T-cell (primary cell): ENCODE measurements at regions not wholly inside any gene's neighbourhood (a gene's known extent, or its start where the extent isn't known, plus 50 kb on each side); places are given as distances from the start of the nearest gene placed in this dataset.
"Not testable (repeated sequence)": the region's sequence is repeated elsewhere in the genome, so short reads cannot be mapped to it uniquely, and the experiment has no call there.

Experiments
- ATAC-seq, 4 experiments: fragments of 200-7000 bp in 3 of 4; fragments of 150-1000 bp in 1 of 4; cut with Tn5 transposase; replicated peaks in 1 of 4; 1 replicate in 3 of 4; 2 replicates in 1 of 4; pipeline ENCODE4 v1.10.0; 2021; ENCODE audit warnings: moderate library complexity in 3 of 4, mild to moderate bottlenecking in 2 of 4, moderate number of reproducible peaks in 1 of 4
- CTCF ChIA-PET, 2 donors: fragments of 300-600 bp; sonication (Branson Sonifier 250); formaldehyde crosslinking; loops; one replicate each; lab custom pipeline; 2022; ENCODE audit warnings: antibody characterized with exemption in 2 of 2; lab: Charles Lee
- POLR2A ChIA-PET, 2 donors: fragments of 300-600 bp; sonication (Branson Sonifier 250); formaldehyde crosslinking; loops; one replicate each; lab custom pipeline; 2022; ENCODE audit warnings: antibody characterized with exemption in 2 of 2; lab: Charles Lee
- DNase-seq, 35 experiments: peaks; one replicate each; pipeline versions ENCODE4 v3.0.0 to v3.0.0-alpha.2; 2013 to 2023
- H3K27ac ChIP-seq: one replicate; pipeline ENCODE4 v1.5.1; 2013; ENCODE audit warnings: low read length
- H3K27me3 ChIP-seq, 2 experiments: replicated peaks in 1 of 2; 1 replicate in 1 of 2; 2 replicates in 1 of 2; pipeline versions ENCODE4 v1.6.1 to v1.7.0; 2013; ENCODE audit warnings: low read length in 1 of 2, mixed read lengths in 1 of 2; ENCODE audit not compliant: control insufficient read depth in 2 of 2, insufficient read depth in 2 of 2; ENCODE audit errors: extremely low read depth in 1 of 2
- H3K36me3 ChIP-seq, 2 donors: 1 replicate in 1 of 2; 2 replicates in 1 of 2; pipeline versions ENCODE4 v1.6.1 to v1.7.0; 2013; ENCODE audit warnings: low read length in 1 of 2; ENCODE audit not compliant: control insufficient read depth in 2 of 2, insufficient read depth in 1 of 2; ENCODE audit errors: extremely low read depth in 1 of 2
- H3K4me1 ChIP-seq, 2 experiments: 1 replicate in 1 of 2; 2 replicates in 1 of 2; pipeline versions ENCODE4 v1.6.1 to v1.7.0; 2013; ENCODE audit warnings: low read length in 2 of 2, mixed read lengths in 1 of 2; ENCODE audit not compliant: insufficient read depth in 2 of 2, control insufficient read depth in 1 of 2; ENCODE audit errors: extremely low read depth in 1 of 2
- H3K4me3 ChIP-seq, 2 donors: 1 replicate in 1 of 2; 2 replicates in 1 of 2; pipeline versions ENCODE4 v1.5.1 to v1.7.0; 2013; ENCODE audit warnings: mild to moderate bottlenecking in 2 of 2, low read length in 1 of 2, moderate library complexity in 1 of 2; ENCODE audit not compliant: control insufficient read depth in 1 of 2; ENCODE audit errors: extremely low read depth in 1 of 2
- H3K9me3 ChIP-seq: 2 replicates; pipeline ENCODE4 v1.7.0; 2013
- H3K27ac Mint-ChIP-seq, 2 donors: one replicate each; pipeline ENCODE4 v1.8.0; 2020 to 2021; ENCODE audit warnings: mild to moderate bottlenecking in 2 of 2, mixed read lengths in 2 of 2
- H3K27me3 Mint-ChIP-seq, 2 donors: one replicate each; pipeline ENCODE4 v1.8.0; 2021 to 2022; ENCODE audit warnings: mixed read lengths in 2 of 2
- H3K36me3 Mint-ChIP-seq: one replicate; pipeline ENCODE4 v1.8.0; 2021; ENCODE audit warnings: mixed read lengths
- H3K4me1 Mint-ChIP-seq, 3 donors: one replicate each; pipeline ENCODE4 v1.8.0; 2020 to 2022; ENCODE audit warnings: mixed read lengths in 3 of 3, mild to moderate bottlenecking in 1 of 3
- H3K4me3 Mint-ChIP-seq, 3 donors: one replicate each; pipeline ENCODE4 v1.8.0; 2020 to 2022; ENCODE audit warnings: mild to moderate bottlenecking in 3 of 3, mixed read lengths in 3 of 3, moderate library complexity in 3 of 3
- H3K9me3 Mint-ChIP-seq, 3 donors: one replicate each; pipeline ENCODE4 v1.8.0; 2020 to 2022; ENCODE audit warnings: mixed read lengths in 3 of 3
- WGBS: methylation state at CpG from one replicate; pipeline ENCODE4 v1.1.5; 2013; ENCODE audit warnings: missing lambda C conversion rate; ENCODE audit not compliant: insufficient coverage; 5-methylcytosine and 5-hydroxymethylcytosine counted together

DNA sequence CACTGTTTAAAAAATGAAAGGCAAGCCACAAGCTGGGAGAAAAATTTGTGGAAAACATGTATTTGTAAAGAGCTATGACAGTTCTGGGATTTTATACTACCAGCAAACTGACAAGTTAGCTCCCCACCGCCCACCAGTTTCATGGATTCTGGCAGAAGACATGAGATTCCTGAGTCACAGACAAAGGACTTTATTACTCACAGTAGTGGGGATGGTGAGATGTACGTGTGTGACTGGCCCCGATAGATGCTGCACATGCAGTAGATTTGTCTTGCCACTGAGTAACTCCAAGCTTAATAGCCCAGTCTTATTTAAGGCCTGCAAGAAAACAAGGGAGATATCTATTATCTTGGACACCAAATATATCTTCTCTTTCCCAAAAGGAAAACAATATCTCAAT lies 281.7 kb downstream of the AHR start:
- Histone ChIP-seq H3K4me1 (no peaks in the 10 kb centered on the region), H3K4me3 (no peak overlapping the region), H3K36me3 (no peaks in the 10 kb centered on the region), H3K9me3 (no peaks in the 10 kb centered on the region), H3K27me3 (peaks cover 0 to 4% of the 10 kb centered on the region in 2 experiments), H3K27ac (no peak overlapping the region)
- POLR2A ChIA-PET = interaction anchor here in 1 of 2 donors (0.6 kb wide), 1 partner anchor 284 kb away, joined by 3 read pairs; no protein-coding TSS in a partner anchor
- Mint-ChIP-seq H3K4me3 (no peak overlapping the region), H3K27ac (no peak overlapping the region), H3K27me3 (peaks cover 2 to 6% of the 10 kb centered on the region in 2 donors), H3K4me1 (no peaks in the 10 kb centered on the region), H3K9me3 (peaks cover 15 to 24% (median 23%) of the 10 kb centered on the region in 3 donors), H3K36me3 (no peaks in the 10 kb centered on the region)
- ATAC-seq = no peak
- no CpG with 5 or more reads among the region's 3 CpGs for WGBS
- no peak for DNase-seq
- CTCF ChIA-PET = no interaction called here

DNA sequence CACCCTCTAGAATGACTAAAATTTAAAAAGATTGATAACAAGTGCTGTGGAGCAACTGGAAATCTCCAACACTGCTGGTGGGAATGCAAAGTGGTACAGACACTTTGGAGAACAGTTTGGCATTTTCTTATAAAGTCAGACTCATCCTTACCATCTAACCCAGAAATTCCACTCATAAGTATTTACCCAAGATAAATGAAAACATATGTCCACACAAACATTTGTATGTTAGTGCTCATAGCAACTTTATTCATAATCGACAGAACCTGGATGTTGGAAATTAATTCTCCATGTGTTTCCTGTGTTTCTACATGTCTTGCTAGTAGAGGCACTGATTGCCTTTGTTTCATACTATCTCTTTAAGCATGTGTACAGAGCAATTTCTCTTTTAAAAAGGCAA lies 282.4 kb downstream of the AHR start:
- H3K36me3 ChIP-seq = no peaks in the 10 kb centered on the region
- Mint-ChIP-seq H3K27me3 (peaks cover 2 to 10% of the 10 kb centered on the region in 2 donors), H3K4me1 (no peaks in the 10 kb centered on the region), H3K9me3 (peaks cover 15 to 24% (median 23%) of the 10 kb centered on the region in 3 donors), H3K27ac (no peak overlapping the region), H3K36me3 (no peaks in the 10 kb centered on the region), H3K4me3 (no peak overlapping the region)
- DNase-seq (no peak), ATAC-seq (no peak)
- H3K27me3 ChIP-seq = no peaks in the 10 kb centered on the region
- no peak overlapping the region for H3K27ac ChIP-seq
- CTCF ChIA-PET = no interaction called here
- POLR2A ChIA-PET = no interaction called here
- H3K4me3 ChIP-seq = no peak overlapping the region
- no peaks in the 10 kb centered on the region for H3K4me1 ChIP-seq
- WGBS = no CpG with 5 or more reads among the region's 1 CpG
- H3K9me3 ChIP-seq = no peaks in the 10 kb centered on the region

DNA sequence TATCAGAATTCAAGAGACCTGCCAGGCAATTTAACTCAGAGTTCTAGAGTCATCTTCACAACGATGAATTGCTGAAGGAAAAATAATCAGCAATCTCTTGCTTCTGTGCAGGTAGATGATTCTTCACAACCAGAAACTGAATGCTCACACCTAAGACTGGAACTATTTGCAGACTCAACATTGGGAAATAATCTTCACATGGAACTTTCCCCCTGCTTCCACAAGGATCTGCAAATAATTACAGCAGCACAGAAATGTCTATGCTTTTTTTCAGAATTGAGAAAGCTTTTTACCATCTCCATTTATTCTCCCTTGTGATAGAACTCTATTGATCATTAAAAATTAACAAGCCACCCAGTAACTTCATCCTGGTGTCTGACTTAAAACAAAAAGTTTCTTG lies 282.8 kb downstream of the AHR start:
- Mint-ChIP-seq H3K4me1 (no peaks in the 10 kb centered on the region), H3K36me3 (no peaks in the 10 kb centered on the region), H3K27me3 (peaks cover 2 to 10% of the 10 kb centered on the region in 2 donors), H3K4me3 (no peak overlapping the region), H3K27ac (no peak overlapping the region), H3K9me3 (peaks cover 15 to 24% (median 22%) of the 10 kb centered on the region in 3 donors)
- POLR2A ChIA-PET = no interaction called here
- no peak for ATAC-seq
- DNase-seq = no peak
- WGBS = 100% methylated on average over 1 of the region's 1 CpG
- no peak overlapping the region for H3K4me3 ChIP-seq
- CTCF ChIA-PET = no interaction called here
- H3K27me3 ChIP-seq = no peaks in the 10 kb centered on the region
- H3K4me1 ChIP-seq = no peaks in the 10 kb centered on the region
- no peak overlapping the region for H3K27ac ChIP-seq
- H3K36me3 ChIP-seq = no peaks in the 10 kb centered on the region
- no peaks in the 10 kb centered on the region for H3K9me3 ChIP-seq

DNA sequence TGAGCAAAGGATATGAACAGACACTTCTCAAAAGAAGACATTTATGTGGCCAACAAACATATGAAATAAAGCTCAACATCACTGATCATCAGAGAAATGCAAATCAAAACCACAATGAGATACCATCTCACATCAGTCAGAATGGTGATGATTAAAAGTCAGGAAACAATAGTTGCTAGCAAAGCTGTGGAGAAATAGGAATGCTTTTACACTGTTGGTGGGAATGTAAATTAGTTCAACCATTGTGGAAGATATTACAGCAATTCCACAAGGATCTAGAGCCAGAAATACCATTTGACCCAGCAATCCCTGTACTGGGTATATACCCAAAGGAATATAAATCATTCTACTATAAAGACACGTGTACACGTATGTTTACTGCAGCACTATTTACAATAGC lies 284.2 kb downstream of the AHR start:
- CTCF ChIA-PET, H3K27ac Mint-ChIP-seq, DNase-seq, H3K36me3 ChIP-seq, H3K27me3 ChIP-seq, H3K27ac ChIP-seq, H3K4me1 ChIP-seq, ATAC-seq, POLR2A ChIA-PET, H3K36me3 Mint-ChIP-seq, H3K4me3 Mint-ChIP-seq, H3K9me3 ChIP-seq, H3K4me1 Mint-ChIP-seq, H3K4me3 ChIP-seq: not testable (repeated sequence)
- Mint-ChIP-seq H3K27me3 (peaks cover 2 to 10% of the 10 kb centered on the region in 2 donors), H3K9me3 (peaks cover 8 to 11% (median 8%) of the 10 kb centered on the region in 3 donors)
- whole genome bisulfite sequencing = no CpG with 5 or more reads among the region's 2 CpGs

DNA sequence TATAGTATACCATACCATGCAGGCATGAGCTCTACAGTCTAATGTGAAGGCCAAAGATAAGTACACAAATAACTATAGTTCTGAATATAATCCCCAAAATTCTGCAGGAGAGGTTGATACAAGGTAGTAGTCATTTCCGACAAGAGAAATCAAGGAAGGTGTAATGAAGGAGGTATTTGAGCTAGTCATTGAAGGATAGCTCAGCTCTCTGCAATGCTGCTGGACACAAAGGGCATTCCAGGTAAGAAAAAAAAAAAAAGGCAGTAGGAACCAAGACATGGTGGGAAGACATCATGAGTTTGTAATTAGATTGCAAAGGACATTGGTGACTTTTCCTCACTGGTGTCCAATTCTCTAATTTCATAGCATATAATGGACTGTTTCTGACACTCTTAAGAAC lies 285.3 kb downstream of the AHR start:
- DNase-seq (no peak), ATAC-seq (no peak)
- peaks cover 0 to under 1% (median 0%) of the 10 kb centered on the region in 3 donors for H3K9me3 Mint-ChIP-seq
- ChIA-PET CTCF (no interaction called here), POLR2A (no interaction called here)
- no peak overlapping the region for H3K4me3 Mint-ChIP-seq
- Histone ChIP-seq H3K27me3 (no peaks in the 10 kb centered on the region), H3K4me3 (no peak overlapping the region), H3K9me3 (no peaks in the 10 kb centered on the region), H3K27ac (no peak overlapping the region), H3K4me1 (no peaks in the 10 kb centered on the region), H3K36me3 (no peaks in the 10 kb centered on the region)
- no peaks in the 10 kb centered on the region for H3K36me3 Mint-ChIP-seq
- peaks cover 2 to 5% of the 10 kb centered on the region in 2 donors for H3K27me3 Mint-ChIP-seq
- 100% methylated on average over 1 of the region's 1 CpG for WGBS
- no peak overlapping the region for H3K27ac Mint-ChIP-seq
- no peaks in the 10 kb centered on the region for H3K4me1 Mint-ChIP-seq

DNA sequence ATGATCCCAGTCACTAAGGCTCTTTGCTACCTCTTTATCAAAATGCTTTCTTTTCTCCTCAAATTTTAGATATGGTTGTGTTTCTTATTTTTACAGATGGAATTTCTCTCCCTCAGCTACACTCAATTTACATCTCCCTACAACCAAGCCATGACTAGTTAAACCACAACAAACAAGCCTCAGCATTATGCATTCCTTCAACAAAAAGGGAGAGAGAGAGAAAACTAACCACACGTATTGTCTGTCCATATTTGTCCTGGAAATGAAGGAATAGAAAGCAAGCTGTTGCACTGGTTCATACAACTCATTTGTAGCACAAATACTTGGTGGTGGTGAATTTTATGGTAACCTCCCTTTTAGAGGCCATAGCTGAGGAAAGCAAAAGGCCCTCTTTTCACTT lies 286.4 kb downstream of the AHR start:
- ChIA-PET CTCF (no interaction called here), POLR2A (no interaction called here)
- H3K4me1 Mint-ChIP-seq = no peaks in the 10 kb centered on the region
- ATAC-seq (no peak), DNase-seq (no peak)
- H3K27me3 Mint-ChIP-seq = peaks cover 4 to 5% of the 10 kb centered on the region in 2 donors
- H3K36me3 ChIP-seq = no peaks in the 10 kb centered on the region
- no CpG with 5 or more reads among the region's 1 CpG for WGBS
- H3K4me3 ChIP-seq = no peak overlapping the region
- no peaks in the 10 kb centered on the region for H3K9me3 ChIP-seq
- no peaks in the 10 kb centered on the region for H3K4me1 ChIP-seq
- no peak overlapping the region for H3K27ac ChIP-seq
- no peaks in the 10 kb centered on the region for H3K9me3 Mint-ChIP-seq
- no peaks in the 10 kb centered on the region for H3K27me3 ChIP-seq
- H3K27ac Mint-ChIP-seq = no peak overlapping the region
- no peak overlapping the region for H3K4me3 Mint-ChIP-seq
- H3K36me3 Mint-ChIP-seq = no peaks in the 10 kb centered on the region

DNA sequence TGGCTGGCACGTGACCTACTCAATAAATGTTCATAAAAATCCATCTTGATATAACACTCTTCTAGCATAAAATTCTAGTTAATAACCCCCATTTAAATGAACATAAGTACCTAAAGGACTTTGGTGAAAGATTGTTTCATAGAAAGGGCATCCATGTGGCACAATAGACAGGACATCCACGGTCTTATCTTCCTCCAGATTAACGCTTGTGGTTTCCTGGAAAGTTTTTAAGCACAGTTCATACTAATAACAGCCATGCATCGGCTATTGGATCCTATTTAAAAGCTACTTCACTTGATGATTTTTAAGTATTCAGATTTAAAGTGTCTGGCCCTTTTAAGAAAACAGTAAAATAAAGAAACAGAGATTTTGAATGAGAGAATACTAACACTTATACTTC lies 288.3 kb downstream of the AHR start:
- no peaks in the 10 kb centered on the region for H3K4me1 ChIP-seq
- Mint-ChIP-seq H3K9me3 (no peaks in the 10 kb centered on the region), H3K36me3 (no peaks in the 10 kb centered on the region), H3K4me1 (no peaks in the 10 kb centered on the region), H3K27ac (no peak overlapping the region), H3K27me3 (peaks cover 4 to 5% of the 10 kb centered on the region in 2 donors), H3K4me3 (no peak overlapping the region)
- H3K27ac ChIP-seq = no peak overlapping the region
- ATAC-seq (no peak), DNase-seq (no peak)
- no peak overlapping the region for H3K4me3 ChIP-seq
- no peaks in the 10 kb centered on the region for H3K36me3 ChIP-seq
- POLR2A ChIA-PET = no interaction called here
- 33% methylated on average over 2 of the region's 4 CpGs for WGBS
- CTCF ChIA-PET = no interaction called here
- no peaks in the 10 kb centered on the region for H3K9me3 ChIP-seq
- H3K27me3 ChIP-seq = no peaks in the 10 kb centered on the region
